ENCODE measurements at regions not wholly inside any gene's neighbourhood (a gene's known extent, or its start where the extent isn't known, plus 50 kb on each side); places are given as distances from the start of the nearest gene placed in this dataset.

DNA sequence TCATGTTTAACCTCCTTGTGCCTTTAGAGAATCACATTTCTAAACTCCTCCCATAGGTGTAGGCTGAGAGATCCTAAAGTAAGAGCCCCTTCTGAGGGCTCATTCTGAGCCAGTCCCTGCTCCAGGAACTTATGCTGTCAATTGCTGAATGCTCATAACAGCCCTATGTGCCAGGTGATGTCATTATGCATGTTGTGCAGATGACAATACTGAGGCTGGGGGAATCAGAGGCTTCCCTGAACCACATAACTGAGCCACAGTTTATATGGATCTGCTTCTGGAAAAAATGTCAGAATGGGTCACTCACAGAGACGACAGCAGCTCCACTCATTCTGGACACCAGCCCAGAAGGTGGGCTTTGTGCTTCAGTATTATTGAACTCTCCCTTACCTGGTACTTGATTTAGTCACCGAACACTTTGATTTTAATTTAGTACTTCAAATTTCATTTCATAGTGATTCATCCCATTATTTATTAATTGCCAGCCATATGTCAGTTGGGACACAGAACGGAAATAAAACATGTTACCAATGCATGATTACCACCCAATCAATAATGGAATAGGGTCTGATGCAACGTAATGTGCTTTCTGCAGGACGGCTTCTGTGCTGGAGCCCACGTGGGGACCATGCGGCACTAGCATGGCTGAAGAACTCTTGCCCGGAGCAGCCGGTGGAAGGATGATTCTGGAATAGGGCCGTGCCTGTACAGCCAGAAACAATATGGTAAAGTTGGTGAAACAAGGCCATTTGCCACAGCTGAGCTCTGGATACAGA lies 406.3 kb downstream of the IRX1 start:
- TF ChIP-seq CTCF (IDR thresholded peaks at IDR 0.05) (no peak), POLR2A (IDR thresholded peaks at IDR 0.05) (no peak)
